Endothelial cell of umbilical vein (primary cell): ENCODE measurements at regions not wholly inside any gene's neighbourhood (a gene's known extent, or its start where the extent isn't known, plus 50 kb on each side); places are given as distances from the start of the nearest gene placed in this dataset.

Source experiments
- BruUV-seq: library from RNA; stranded (reverse); fragments of 400-500 nt; replicated peaks from 2 replicates; lab custom pipeline; 2021; lab: Mats Ljungman, UMichigan
- CTCF ChIA-PET: fragments of 300-600, 350-600 bp; sonication (Branson Sonifier 250); formaldehyde crosslinking; loops from one replicate; lab custom pipeline; 2021; ENCODE audit warnings: antibody characterized with exemption, inconsistent platforms; lab: Charles Lee
- POLR2A ChIA-PET: fragments of 300-600, 350-600 bp; sonication (Branson Sonifier 250); formaldehyde crosslinking; loops from one replicate; lab custom pipeline; 2021; ENCODE audit warnings: antibody characterized with exemption, inconsistent platforms; lab: Charles Lee
- DNase-seq: peaks from one replicate; pipeline ENCODE4 v3.0.0-alpha.2; 2011; ENCODE audit warnings: low read depth, low spot score
- FAIRE-seq: peaks from 2 replicates; lab custom pipeline; 2011; peaks lifted over from hg19 to GRCh38; lab: Jason Lieb, UNC
- H2AFZ ChIP-seq: 2 replicates; pipeline ENCODE4 v1.6.0; 2012; ENCODE audit warnings: low read depth, low read length, control low read depth, inconsistent platforms
- H3K27ac ChIP-seq: 2 replicates; pipeline ENCODE4 v1.5.1; 2011; ENCODE audit warnings: low read depth, mild to moderate bottlenecking, control low read depth, low read length, moderate library complexity; ENCODE audit not compliant: insufficient read depth
- H3K27me3 ChIP-seq, 2 experiments: 2 replicates each; pipeline versions ENCODE4 v1.6.0 to v1.6.1; 2011; ENCODE audit warnings: low read length in 2 of 2, mixed read lengths in 1 of 2; ENCODE audit not compliant: control insufficient read depth in 2 of 2, insufficient read depth in 2 of 2
- H3K36me3 ChIP-seq, 2 experiments: 2 replicates in 1 of 2; 3 replicates in 1 of 2; pipeline ENCODE4 v1.5.1; 2011; ENCODE audit warnings: low read length in 2 of 2, mild to moderate bottlenecking in 1 of 2, moderate library complexity in 1 of 2; ENCODE audit not compliant: control insufficient read depth in 2 of 2, insufficient read depth in 2 of 2; ENCODE audit errors: extremely low read depth in 1 of 2
- H3K4me1 ChIP-seq: 3 replicates; pipeline ENCODE4 v1.5.1; 2011; ENCODE audit warnings: mild to moderate bottlenecking, low read length; ENCODE audit not compliant: control insufficient read depth, insufficient read depth; ENCODE audit errors: extremely low read depth
- H3K4me2 ChIP-seq: 2 replicates; pipeline ENCODE4 v1.6.1; 2011; ENCODE audit warnings: low read length, control low read depth, mixed read lengths; ENCODE audit not compliant: insufficient read depth
- H3K4me3 ChIP-seq, 3 experiments: fragments of 200-600 bp in 1 of 3; sonication (generic), shearing (Covaris generic) in 1 of 3; replicated peaks in 1 of 3; 2 replicates each; pipeline ENCODE4 v1.5.1; 2011 to 2016; ENCODE audit warnings: control low read depth in 3 of 3, low read length in 3 of 3, mild to moderate bottlenecking in 2 of 3, inconsistent platforms in 1 of 3, low read depth in 1 of 3, moderate library complexity in 1 of 3; ENCODE audit not compliant: insufficient read depth in 1 of 3
- H3K79me2 ChIP-seq: 2 replicates; pipeline ENCODE4 v1.6.0; 2012; ENCODE audit warnings: low read length, inconsistent platforms; ENCODE audit not compliant: control insufficient read depth, insufficient read depth
- H3K9ac ChIP-seq: replicated peaks from 2 replicates; pipeline ENCODE3; 2011; ENCODE audit warnings: low read length, control low read depth; ENCODE audit not compliant: insufficient read depth; ENCODE audit errors: extremely low read depth
- H3K9me1 ChIP-seq: replicated peaks from 3 replicates; pipeline ENCODE4 v1.6.0; 2011; ENCODE audit warnings: mild to moderate bottlenecking, low read length; ENCODE audit not compliant: control insufficient read depth, insufficient read depth; ENCODE audit errors: extremely low read depth
- H3K9me3 ChIP-seq: replicated peaks from 2 replicates; pipeline ENCODE4 v1.5.1; 2012; ENCODE audit warnings: low read length, inconsistent platforms; ENCODE audit not compliant: control insufficient read depth, insufficient read depth
- H4K20me1 ChIP-seq: replicated peaks from 2 replicates; pipeline ENCODE3; 2011; ENCODE audit warnings: mild to moderate bottlenecking, low read length; ENCODE audit not compliant: control insufficient read depth, insufficient read depth; ENCODE audit errors: extremely low read depth
- CTCF ChIP-seq, 2 donors: IDR thresholded peaks; 1 replicate in 1 of 2; 2 replicates in 1 of 2; pipeline ENCODE4 v1.5.1; 2011; ENCODE audit warnings: low read length in 2 of 2, mild to moderate bottlenecking in 2 of 2, moderate library complexity in 2 of 2, control low read depth in 1 of 2, inconsistent platforms in 1 of 2, low read depth in 1 of 2; ENCODE audit not compliant: insufficient read depth in 1 of 2; ENCODE audit errors: extremely low read depth in 1 of 2
- EZH2 ChIP-seq: IDR thresholded peaks from 2 replicates; pipeline ENCODE4 v1.6.1; 2012; ENCODE audit warnings: borderline replicate concordance, low read depth, mild to moderate bottlenecking, moderate library complexity, low read length, inconsistent platforms; ENCODE audit not compliant: severe bottlenecking
- FOS ChIP-seq: IDR thresholded peaks from 2 replicates; pipeline ENCODE4 v1.6.1; 2011; ENCODE audit warnings: mild to moderate bottlenecking, low read length, moderate library complexity, borderline replicate concordance; ENCODE audit not compliant: insufficient read depth
- GATA2 ChIP-seq: IDR thresholded peaks from 2 replicates; pipeline ENCODE4 v1.7.0; 2011; ENCODE audit warnings: low read depth, mild to moderate bottlenecking, moderate library complexity, mixed read lengths, low read length; ENCODE audit not compliant: insufficient read length, insufficient read depth
- JUN ChIP-seq: IDR thresholded peaks from 2 replicates; pipeline ENCODE4 v1.6.1; 2011; ENCODE audit warnings: borderline replicate concordance, low read depth; ENCODE audit not compliant: insufficient read length, insufficient read depth
- MYC ChIP-seq: IDR thresholded peaks from one replicate; pipeline ENCODE4 v1.6.1; 2011; ENCODE audit warnings: mild to moderate bottlenecking, low read depth, low read length
- POLR2A ChIP-seq: IDR thresholded peaks from 2 replicates; pipeline ENCODE4 v1.6.1; 2012; ENCODE audit warnings: low read depth, mild to moderate bottlenecking, control low read depth, low read length
- POLR2AphosphoS5 ChIP-seq: IDR thresholded peaks from 2 replicates; pipeline ENCODE4 v1.6.1; 2012; ENCODE audit warnings: low read depth, mild to moderate bottlenecking, control low read depth, low read length, moderate library complexity; ENCODE audit not compliant: insufficient read depth
- dilution Hi-C: fragments of 300-500 bp; cut with MboI; formaldehyde crosslinking; loops from one replicate; pipeline ENCODE4 v1.15.0; 2019; ENCODE audit warnings: low sequenced_read_pairs; ENCODE audit not compliant: extremely low pct_ligation_motif_present
- intact Hi-C: fragments of 100-400 bp; cut with micrococcal nuclease; formaldehyde crosslinking; loops from one replicate; pipeline ENCODE4 v1.10.0; 2022
- TF ChIP-seq, protein P1 (sequence below): IDR thresholded peaks from 2 replicates; pipeline ENCODE4 v1.6.1; 2011; ENCODE audit not compliant: insufficient read depth, insufficient read length

DNA sequence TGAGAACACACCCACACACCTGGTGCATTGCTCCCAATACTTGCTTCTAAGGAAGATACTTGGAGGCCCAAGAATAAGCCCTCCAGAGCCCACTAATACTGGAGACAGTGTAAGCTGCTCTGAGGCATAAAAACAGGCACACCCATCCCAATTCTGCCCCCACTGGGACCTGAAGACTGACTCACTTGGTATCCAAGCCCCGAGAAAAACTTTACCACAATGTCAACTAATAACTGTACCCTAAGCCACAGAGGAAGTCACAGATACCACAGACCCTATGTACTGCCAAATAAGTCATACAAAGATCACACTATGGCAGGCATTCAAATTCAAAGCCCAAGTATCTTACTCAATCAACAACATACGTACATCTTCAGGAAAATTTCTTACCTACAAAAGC is 398.2 kb upstream of the SPANXN1 start:
- CTCF ChIA-PET, result no interaction called here
- Histone ChIP-seq H3K9ac (no peak overlapping the region), H3K79me2 (no peaks in the 10 kb centered on the region), H3K27ac (no peak overlapping the region), H4K20me1 (no peaks in the 10 kb centered on the region), H3K27me3 (no peaks in the 10 kb centered on the region), H3K9me1 (no peaks in the 10 kb centered on the region), H3K4me1 (no peaks in the 10 kb centered on the region), H3K4me2 (no peak overlapping the region), H3K36me3 (no peaks in the 10 kb centered on the region), H2AFZ (no peak overlapping the region), H3K9me3 (no peaks in the 10 kb centered on the region), H3K4me3 (no peak overlapping the region)
- POLR2A ChIA-PET, result no interaction called here
- dilution Hi-C loops, result no loop called here
- FAIRE-seq (no peak), DNase-seq (no peak)
- no TSS peak for BruUV-seq
- intact Hi-C loops, result no loop called here
- TF ChIP-seq FOS (no peak), POLR2AphosphoS5 (no peak), POLR2A (no peak), EZH2 (no peak), MYC (no peak), CTCF (IDR thresholded peaks at IDR 0.05; ENCODE audit: extremely low read depth in 1 of 2, insufficient read depth in 1 of 2, low read depth in 1 of 2, low read length in 2 of 2) (no peak), JUN (no peak), GATA2 (no peak)
- TF ChIP-seq, protein P1, sequence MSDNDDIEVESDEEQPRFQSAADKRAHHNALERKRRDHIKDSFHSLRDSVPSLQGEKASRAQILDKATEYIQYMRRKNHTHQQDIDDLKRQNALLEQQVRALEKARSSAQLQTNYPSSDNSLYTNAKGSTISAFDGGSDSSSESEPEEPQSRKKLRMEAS, result no peak
